Urothelium cell line (cell line): ENCODE measurements at regions not wholly inside any gene's neighbourhood (a gene's known extent, or its start where the extent isn't known, plus 50 kb on each side); places are given as distances from the start of the nearest gene placed in this dataset.
A peak's percentile ranks its signal among the peaks of the same experiment; 100 is the strongest.

Experiments used
- DNase-seq: peaks from one replicate; pipeline ENCODE4 v3.0.0; 2011; ENCODE audit warnings: low spot score, mixed read lengths
- FAIRE-seq: peaks from 2 replicates; lab custom pipeline; 2011; peaks lifted over from hg19 to GRCh38; lab: Jason Lieb, UNC

GRCh38 chr2:51888120-51888519, 856.2 kb upstream of the NRXN1 start:
- DNase-seq (no peak), FAIRE-seq (no peak)

DNA sequence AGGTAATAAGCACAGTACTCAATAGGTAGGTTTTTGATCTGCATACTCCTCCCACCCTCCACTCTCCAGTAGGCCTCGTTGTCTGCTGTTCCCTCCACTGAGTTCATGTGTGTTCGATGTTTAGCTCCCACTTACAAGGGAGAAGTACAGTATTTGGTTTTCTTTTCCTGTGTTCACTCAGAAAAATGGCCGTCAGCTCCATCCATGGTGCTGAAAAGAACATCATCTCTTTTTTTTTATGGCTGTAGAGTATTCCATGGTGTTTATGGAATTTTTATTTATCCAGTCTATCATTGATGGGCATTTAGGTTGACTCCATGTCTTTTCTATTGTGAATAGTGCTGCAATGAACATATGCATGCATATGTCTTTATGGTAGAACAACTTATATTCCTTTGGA, 849.7 kb upstream of the NRXN1 start:
- DNase-seq (no peak), FAIRE-seq (peak; percentile 53)

DNA sequence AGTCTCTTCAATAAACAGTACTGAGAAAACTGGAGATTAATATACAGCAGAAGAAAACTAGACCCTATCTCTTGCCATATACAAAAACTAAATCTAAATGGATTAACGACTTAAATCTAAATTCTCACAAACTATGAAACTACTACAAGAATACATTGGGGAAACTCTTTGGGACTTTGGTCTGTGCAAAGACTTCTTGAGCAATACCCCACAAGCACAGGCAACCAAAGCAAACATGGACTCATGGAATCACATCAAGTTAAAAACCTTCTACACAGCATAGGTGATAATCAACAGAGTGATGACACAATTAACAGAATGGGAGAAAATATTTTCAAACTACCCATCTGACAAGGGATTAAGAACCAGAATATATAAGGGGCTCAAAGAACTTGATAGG, 848.2 kb upstream of the NRXN1 start:
- no peak for FAIRE-seq
- DNase-seq = no peak

DNA sequence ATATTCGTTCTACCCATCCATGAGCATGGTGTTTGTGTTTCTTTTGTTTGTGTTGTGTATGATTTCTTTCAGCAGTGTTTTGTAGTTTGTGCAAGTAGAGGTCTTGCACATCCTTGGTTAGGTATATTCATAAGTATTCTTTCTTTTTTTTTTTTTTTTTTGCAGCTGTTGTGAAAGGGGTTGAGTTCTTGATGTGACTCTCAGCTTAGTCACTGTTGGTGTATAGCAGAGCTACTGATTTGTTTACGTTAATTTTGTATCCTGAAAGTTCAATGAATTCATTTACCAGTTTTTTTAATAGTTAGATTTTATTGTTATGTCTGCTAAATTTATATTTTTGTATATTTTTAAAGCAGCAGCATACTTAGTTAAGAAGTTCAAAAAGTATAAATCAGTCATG, 834.4 kb upstream of the NRXN1 start:
- FAIRE-seq (no peak), DNase-seq (no peak)

- DNase-seq (no peak), FAIRE-seq (no peak)
Observed at GRCh38 chr2:51859260-51859659, 827.3 kb upstream of the NRXN1 start.

- DNase-seq = no peak
- no peak for FAIRE-seq
Observed at GRCh38 chr2:51855683-51856082, 823.8 kb upstream of the NRXN1 start.

- DNase-seq (no peak), FAIRE-seq (no peak)
Observed at GRCh38 chr2:51846796-51847195, 814.9 kb upstream of the NRXN1 start.

- FAIRE-seq (no peak), DNase-seq (no peak)
Observed at GRCh38 chr2:51846018-51846417, 814.1 kb upstream of the NRXN1 start.

DNA sequence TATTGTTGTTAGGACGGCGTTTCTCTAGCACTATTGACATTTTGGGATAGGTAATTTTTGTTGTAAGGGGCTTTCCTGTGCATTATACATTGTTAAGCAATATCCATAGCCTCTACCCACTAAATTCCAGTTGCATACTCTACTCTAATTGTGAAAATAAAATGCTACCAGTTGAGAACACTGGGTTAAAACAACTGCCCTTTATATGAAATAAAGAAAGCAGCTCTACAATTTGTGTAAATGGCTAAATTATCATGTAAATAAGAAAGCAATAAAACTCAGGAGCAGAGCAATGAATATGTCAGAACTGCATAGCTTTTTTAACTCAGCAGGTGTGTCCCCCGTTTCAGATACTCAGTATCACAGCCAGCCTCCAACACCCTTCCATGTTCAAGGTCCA, 812.7 kb upstream of the NRXN1 start:
- DNase-seq (no peak), FAIRE-seq (no peak)

GRCh38 chr2:51829477-51829876, 797.5 kb upstream of the NRXN1 start:
- DNase-seq = no peak
- FAIRE-seq = no peak

GRCh38 chr2:51825823-51826222, 793.9 kb upstream of the NRXN1 start:
- FAIRE-seq (no peak), DNase-seq (no peak)

DNA sequence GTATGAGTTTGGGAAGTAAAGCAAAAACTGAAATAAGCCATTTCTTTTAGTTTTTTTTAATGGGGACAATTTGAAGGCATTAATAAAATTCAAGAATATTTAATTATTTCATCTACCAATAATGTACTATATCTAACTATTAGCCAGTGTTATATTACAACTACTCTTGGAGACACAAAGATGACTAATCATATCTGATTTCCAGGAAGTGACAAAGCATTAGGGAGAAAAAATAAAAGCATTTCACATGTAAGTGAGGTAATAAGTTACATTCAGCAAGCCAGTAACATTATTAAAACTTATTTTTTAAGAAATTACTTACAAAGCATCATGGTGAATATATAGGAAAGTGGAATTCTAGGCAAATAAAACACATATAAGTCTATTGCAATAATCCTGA, 781.3 kb upstream of the NRXN1 start:
- FAIRE-seq = no peak

DNA sequence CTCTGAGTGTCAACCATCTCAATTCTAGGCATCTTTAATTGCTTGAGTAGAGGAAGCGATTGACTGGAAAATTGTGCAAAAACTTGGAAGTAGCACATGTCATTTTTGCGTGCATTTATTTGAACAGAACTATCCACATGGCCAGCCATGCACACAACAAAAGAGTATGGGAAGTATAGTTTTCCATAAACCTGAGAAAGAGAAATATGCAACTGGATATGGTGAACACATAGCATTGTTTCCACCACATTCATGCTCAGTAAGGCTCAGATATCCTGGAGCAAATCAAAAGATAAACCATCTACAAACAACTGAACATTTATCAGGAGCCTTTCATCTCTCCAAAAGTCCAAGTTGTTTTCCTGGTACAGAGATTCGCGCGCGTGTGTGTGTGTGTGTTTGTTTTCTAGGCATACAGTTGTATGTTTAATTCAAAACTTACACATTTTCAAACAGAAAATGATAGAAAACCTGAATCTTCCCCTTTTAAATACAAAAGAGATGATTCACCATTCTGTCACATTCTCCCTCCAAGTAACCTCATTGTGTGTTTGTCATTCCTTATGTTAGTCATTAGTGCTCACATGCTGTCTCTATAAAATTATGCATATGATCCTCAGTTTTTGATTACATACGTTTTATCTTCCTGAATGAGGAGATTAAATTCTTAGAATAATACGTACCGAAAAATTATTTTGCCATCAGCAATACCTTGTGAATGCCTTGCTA, 780.4 kb upstream of the NRXN1 start:
- FAIRE-seq (peak; percentile 30), DNase-seq (no peak)

More for the DNA sequence above, 781.3 kb upstream of the NRXN1 start:
- DNase-seq = no peak

DNA sequence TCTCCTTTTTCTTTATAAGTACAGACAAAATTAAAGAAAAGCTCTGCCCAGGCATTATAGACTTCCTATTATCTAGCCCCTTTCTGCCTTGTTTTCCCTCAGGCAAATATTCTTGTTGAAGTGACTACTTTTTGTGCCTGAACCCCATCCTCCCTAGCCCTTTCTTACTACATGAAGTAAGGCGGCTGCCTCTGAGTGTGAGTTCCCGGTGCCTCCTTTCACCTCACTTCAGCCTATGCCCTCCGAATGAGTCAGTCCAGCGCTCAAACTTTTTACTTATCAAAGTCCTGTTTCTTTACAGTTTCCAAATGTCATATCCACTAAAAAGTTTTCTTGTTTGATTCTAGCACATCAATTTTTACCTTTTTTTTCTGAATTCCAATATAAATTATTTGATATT, 778.3 kb upstream of the NRXN1 start:
- FAIRE-seq (no peak), DNase-seq (no peak)

GRCh38 chr2:51807229-51807628, 775.3 kb upstream of the NRXN1 start:
- no peak for FAIRE-seq

GRCh38 chr2:51795248-51795888, 763.4 kb upstream of the NRXN1 start:
- FAIRE-seq = no peak
- no peak for DNase-seq

More at GRCh38 chr2:51807229-51807628, 775.3 kb upstream of the NRXN1 start:
- no peak for DNase-seq

DNA sequence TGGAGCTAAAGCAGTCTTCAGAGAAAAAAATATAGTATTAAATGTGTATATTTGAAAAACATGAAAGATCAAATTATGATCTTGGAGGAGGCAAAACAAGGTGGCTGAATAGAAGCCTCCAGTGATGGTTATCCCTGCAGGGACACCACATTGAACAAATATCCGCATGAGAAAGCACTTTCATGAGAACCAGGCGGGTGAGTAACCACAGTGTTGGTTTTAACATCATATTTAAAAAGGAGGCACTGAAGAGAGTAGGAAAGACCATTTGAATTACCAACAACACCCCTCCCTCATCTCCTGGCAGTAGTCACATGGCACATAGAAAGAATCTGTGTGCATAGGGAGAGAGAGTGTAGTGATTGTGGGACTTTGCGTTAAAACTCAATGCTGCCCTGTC, 759.6 kb upstream of the NRXN1 start:
- DNase-seq (no peak), FAIRE-seq (no peak)

GRCh38 chr2:51790854-51791253, 758.9 kb upstream of the NRXN1 start:
- no peak for FAIRE-seq
- DNase-seq = no peak

GRCh38 chr2:51789918-51790317, 758.0 kb upstream of the NRXN1 start:
- DNase-seq = no peak
- no peak for FAIRE-seq

DNA sequence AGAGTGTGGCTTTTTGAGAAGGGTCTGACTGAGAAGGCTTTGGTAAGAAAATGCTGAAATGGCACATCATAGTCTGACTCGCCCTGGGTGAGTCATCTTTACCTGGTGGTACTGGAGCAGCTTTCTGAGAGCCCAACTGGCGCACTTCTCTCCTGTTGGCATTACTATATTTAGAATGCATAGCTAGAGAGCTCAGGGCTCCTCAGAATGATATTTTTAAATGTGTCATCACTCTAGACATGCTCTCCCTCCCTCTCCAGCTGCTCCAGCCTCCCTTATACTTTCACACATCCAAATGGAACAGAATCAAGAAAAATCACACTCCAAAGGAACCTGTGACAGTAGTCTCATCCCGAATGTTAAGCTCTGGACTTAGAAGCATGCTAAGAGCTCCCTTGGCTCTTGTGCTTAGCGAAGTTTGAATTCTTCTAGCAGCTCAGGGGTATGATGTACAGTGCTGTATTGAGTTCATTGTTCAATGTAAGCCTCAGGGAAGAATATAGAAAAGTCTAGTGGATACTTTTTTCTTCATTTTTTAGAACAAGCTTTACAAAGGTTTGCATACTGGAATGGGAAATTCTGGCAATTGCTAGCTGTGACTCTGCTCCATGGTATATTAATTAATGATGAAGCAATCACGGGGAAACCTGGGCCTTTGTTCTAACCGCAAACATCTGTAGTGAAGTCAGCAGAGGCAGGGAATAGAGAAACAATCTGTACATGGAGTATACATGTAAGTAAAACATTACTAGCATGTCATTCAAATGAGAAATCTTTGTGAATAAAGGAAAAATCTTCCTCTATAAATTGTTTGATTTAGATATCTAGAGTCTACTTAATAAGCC, 751.2 kb upstream of the NRXN1 start:
- DNase-seq (peak; percentile 64), FAIRE-seq (no peak)

- DNase-seq (no peak), FAIRE-seq (no peak)
Observed at GRCh38 chr2:51781691-51782090, 749.8 kb upstream of the NRXN1 start.

- DNase-seq (no peak), FAIRE-seq (no peak)
Observed at GRCh38 chr2:51780353-51780752, 748.4 kb upstream of the NRXN1 start.
